HuH-7 (cell line): ENCODE measurements at regions not wholly inside any gene's neighbourhood (a gene's known extent, or its start where the extent isn't known, plus 50 kb on each side); places are given as distances from the start of the nearest gene placed in this dataset.
A peak's percentile ranks its signal among the peaks of the same experiment; 100 is the strongest.

Source experiments
- DNase-seq: peaks from one replicate; pipeline ENCODE4 v3.0.0; 2011; ENCODE audit warnings: low spot score

DNA sequence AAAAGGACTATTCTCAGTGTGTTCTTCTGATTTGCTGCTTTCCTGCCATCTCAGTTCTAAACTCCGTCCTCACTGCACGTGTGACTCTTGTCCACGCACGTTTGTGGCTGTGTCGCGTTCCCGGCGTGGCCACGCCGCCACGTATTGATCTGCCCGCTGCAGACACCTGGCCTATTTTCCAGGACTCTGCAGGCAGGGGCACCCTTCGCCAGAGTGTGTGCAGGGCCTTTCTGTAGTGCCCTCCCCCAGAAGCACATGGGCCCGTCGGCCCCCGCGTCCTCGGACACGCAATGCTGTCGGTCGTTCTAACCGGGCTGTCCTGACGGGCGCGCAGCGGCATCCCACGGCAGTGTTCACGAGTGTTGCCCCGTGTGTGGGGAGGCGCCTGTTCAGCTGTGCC is 87.6 kb downstream of the YTHDF1 start:
- DNase-seq: no peak

DNA sequence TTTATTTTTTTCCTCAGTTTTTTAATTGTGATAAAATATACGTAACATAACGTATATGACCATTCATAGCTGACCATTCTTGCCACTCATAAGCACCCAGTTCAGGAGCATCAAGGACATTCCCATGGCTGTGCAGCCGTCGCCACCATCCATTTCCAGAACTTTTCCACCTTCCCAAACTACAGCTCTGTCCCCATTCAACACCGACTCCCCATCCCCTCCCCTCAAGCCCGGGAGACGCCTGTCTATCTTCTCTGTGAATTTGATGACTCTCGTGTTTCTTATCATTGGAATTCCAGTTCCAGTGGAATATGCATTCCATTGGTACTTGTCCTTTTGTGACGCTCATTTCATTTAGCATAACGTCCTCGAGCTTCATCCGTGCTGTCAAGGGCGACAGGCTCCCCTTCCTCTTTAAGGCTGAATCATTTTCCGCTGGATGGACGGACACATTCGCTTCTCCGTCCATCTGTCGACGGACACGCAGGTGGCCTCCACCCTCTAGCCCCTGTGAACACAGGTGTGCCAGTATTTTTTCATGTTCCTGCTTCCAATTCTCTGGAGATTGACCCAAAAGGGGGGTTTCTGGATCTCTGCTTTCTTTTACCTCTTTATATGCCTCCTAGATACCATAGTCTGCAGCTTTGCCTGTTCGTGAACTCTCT is 88.1 kb downstream of the YTHDF1 start:
- no peak for DNase-seq

DNA sequence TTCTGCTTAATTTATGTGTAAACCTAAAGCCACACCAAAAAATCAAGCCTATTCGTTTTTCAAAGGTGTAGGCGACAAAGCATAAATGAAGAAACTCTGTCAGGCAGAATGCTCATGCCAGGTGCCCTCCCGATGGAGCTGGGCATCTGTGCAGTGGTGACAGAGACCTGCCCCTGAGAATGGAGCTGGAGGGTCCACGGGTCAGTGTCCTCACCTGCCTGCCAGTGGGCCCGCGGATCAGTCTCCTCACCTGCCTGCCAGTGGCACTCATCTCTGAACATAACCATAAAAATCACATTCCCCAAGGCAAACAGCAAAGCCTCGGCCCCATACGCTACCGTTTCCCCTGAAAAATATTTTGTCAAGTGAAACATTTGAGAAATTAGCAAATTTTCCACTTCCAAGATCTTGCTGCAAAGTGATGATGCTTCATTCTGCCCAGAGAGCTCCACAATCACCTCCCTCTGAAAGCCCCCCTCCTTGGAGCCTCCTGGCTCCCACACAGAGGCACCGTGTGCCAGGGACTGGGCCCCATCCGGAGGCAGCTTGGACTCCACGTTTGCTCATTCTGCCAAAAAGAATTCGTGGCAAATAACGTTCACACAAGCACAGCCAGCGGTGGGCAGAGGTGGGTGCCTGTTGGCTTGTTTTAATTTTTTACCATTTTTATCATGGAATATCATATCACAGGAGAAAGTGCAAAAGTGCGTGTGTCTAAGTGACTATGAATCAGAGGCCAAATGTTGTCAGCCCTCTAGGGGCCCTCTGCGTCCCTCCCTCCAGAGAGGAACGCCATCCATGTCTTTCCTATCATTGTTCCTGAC is 88.8 kb downstream of the YTHDF1 start:
- DNase-seq: no peak

- no peak for DNase-seq
These were observed 89.9 kb downstream of the YTHDF1 start for GRCh38 chr20:63125838-63126601.

DNA sequence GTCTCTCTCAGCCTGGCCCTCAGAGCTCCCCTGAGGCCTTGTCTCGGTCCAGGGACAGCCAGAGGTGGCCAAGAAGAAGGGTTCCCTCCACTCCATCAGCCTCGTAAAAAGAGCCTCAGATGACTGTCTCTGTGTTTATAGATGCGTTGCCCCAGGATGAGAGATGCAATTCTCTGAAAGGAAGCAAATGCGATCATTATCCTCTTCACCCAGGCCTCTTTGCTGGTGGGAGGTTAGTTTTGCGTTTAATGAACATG is 90.4 kb downstream of the YTHDF1 start:
- DNase-seq: no peak

DNA sequence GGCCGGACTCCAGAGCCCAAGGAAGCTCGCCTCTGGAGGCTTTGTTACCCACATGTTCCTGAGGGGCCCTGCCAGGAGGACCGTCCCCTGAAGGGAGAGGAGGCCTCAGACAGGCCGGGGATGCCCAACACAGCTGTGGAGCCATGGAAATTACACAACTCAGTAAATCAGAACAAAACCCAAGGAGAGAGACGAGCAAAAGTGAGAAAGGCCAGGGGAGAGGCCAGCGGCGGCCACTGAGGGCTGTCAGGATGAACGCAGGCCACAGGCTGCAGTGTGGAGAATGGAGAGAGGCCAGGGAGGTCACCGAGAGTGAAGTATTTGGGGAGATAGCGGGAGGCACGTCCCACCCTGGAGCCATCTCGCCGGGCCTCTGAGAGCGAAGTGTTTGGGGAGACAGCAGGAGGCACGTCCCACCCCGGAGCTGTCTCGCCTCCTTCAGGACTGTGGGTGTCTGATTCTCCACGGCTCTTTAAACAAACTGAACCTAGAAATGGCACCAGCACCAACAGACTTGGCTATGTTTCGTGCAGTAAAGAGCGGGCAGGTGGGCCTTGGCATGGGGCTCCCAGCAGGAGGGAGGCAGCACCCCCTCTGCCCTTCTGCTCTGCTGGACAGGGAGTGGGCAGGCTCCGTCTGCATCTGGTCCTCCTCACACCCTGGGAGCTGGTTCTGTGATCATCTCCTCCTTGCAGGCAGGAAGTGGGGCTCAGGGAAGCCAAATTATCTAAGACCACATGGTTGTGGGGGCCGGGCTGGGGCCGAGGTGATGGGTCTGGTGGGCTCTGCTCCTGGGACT is 91.0 kb downstream of the YTHDF1 start:
- no peak for DNase-seq

GRCh38 chr20:63124092-63124781 is 91.7 kb downstream of the YTHDF1 start:
- DNase-seq: no peak

GRCh38 chr20:63123331-63123741 is 92.6 kb downstream of the YTHDF1 start:
- no peak for DNase-seq

GRCh38 chr20:63122626-63123025 is 93.3 kb downstream of the YTHDF1 start:
- DNase-seq: no peak

DNA sequence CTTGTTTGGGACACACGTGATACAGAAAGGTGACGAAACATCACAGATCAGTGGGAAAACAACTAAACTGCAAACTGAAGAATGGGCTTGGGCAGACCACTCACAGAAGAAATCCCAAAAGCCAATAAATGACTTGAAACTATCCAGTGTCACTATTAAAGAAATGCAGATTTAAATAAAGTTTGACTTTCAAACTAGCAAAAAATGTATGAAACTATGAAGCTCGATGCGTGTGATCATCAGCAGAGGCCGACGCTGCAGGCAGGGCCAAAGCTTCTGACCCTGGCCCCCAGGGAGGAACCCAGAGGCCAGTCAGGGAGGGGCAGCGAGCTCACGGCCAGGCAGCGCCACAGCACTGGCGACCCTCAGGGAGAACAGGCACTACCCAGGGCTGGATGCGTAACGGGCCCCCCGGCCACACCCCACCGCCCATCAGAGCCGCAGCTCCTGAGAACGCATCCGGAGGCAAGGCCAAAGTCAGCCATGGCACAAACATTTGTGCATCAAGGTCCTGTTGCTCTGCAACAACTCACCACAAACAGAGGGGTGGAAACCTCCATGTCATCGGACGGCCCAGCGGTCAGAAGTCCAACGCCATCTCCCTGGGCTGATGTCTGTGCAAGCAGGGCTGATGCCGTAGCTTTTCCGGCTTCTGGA is 94.1 kb downstream of the YTHDF1 start:
- DNase-seq: no peak

DNA sequence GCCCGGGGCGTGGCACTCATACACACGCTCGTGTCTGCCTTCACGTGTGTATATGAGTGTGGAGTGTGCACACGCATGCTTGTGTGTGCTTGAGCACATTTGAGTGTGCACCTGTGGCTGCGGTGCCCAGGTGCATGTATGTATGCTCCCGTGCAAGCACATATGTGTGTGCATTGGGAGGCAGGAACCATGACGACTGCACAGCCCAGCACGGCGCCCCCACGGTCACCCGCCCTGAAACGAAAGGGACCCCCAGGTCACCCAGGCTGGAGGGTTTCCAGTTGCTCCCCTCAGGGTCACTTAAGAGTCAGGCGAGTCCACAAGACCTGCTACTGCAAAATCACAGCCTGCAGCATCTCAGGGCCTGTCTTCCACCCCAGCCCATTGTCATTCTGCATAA is 94.7 kb downstream of the YTHDF1 start:
- DNase-seq: no peak

- no peak for DNase-seq
These were observed 95.2 kb downstream of the YTHDF1 start for GRCh38 chr20:63120808-63121090.

- no peak for DNase-seq
These were observed 95.7 kb downstream of the YTHDF1 start for GRCh38 chr20:63119963-63120807.

- no peak for DNase-seq
These were observed 96.6 kb downstream of the YTHDF1 start for GRCh38 chr20:63119121-63119962.

DNA sequence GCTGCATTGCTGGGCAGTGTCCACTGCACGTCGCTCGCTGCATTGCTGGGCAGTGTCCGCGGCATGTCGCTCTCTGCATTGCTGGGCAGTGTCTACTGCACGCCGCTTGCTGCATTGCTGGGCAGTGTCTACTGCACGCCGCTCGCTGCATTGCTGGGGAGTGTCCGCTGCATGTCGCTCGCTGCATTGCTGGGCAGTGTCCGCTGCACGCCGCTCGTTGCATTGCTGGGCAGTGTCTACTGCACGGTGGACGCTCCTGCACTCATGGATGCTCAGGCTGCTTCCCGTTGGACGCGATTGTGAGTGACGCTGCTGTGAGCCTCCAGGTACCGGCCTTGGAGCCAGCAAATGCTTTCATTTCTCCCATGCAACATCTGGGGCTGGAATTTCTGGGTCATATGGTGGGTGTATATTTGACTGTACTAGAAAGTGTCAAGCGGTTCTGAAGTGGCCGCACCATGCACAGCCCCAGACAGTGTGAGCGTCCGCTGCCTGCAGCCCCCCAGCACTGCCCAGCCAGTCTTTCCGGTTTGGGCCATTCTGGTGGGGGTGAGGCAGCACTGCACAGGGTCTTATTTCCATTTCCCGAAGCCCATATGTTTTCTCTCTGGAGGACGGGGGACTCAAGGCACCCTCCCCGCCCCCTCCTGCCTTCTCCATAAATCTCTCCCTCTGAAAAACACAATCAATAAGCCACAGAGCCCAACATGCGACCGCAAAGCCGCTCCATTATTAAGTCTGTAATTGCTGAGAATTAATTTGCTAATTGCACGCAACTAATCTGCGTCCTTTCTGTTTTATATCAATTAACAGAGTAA is 97.4 kb downstream of the YTHDF1 start:
- DNase-seq: no peak

GRCh38 chr20:63117661-63118302 is 98.1 kb downstream of the YTHDF1 start:
- DNase-seq: no peak

DNA sequence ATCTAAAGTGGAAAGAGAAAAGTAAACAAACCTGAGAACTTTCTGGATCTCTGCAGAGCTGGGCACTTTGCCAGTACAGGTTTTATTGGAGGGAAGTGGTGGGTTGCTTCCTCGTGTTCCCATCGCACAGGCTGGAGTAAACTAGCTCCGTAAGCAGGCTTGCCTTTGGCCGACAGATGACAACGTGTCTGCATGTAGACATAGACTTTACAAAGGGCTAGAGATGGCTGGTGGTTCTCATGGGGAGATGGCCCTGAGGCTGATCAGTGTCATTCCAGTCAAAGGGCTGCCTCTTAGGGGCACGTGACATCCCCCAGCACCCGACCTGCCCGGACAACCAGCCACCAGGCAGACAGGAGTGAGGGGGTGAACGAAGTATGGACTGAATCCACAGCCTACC is 98.8 kb downstream of the YTHDF1 start:
- no peak for DNase-seq

DNA sequence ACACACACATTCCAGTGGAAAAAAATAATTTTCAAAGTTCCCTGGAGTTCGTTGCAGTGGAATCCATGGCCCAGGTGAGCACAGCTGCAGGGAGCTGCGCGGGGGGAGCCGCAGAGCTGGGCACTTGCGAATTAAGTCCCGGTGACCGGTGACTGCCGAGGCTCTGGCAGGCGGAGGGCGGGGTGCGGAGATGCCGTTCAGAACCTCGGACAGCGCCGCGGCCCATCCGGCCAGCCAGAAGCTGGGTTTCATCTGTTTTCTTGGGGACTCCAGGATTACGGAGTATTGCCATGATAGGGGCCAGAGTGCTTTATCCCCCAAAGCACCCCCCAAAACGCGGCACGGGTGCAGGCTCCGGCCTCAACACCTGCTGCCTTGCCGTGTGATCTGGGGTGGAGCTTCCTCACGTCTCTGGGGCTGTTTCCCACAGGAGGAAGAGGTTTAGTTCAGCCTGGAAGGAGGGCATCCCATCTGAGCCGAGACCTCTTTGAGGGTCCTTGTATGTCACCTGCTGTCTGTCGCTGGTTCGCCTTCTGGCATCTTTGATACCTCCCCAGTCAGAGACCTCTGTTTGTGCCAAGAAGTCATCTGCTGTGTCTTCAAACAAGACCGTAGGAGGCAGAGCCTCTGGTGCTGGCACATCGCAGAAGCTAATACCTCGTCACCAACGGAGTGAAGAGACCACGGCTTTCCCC is 99.4 kb downstream of the YTHDF1 start:
- DNase-seq: peak; percentile 82
